ENCODE measurements at regions not wholly inside any gene's neighbourhood (a gene's known extent, or its start where the extent isn't known, plus 50 kb on each side); places are given as distances from the start of the nearest gene placed in this dataset.

- TF ChIP-seq CTCF (conservative IDR thresholded peaks at IDR 0.05; ENCODE audit: low read depth, low read length), result no peak
- no peak for TF ChIP-seq EZH2 (IDR thresholded peaks at IDR 0.05; ENCODE audit: borderline replicate concordance, low read depth, low read length, poor library complexity, severe bottlenecking)
Observed at GRCh38 chr5:73387149-73387591, 61.4 kb downstream of the FOXD1 start.

All from A673 (cell line).